Ovary (tissue), 3 donors: ENCODE measurements at regions not wholly inside any gene's neighbourhood (a gene's known extent, or its start where the extent isn't known, plus 50 kb on each side); places are given as distances from the start of the nearest gene placed in this dataset.

ENCODE experiments used
- CTCF ChIP-seq, 3 donors: fragments of 450-650 bp in 2 of 3; fragments of 200-600 bp in 1 of 3; IDR thresholded peaks; one replicate each; pipeline versions ENCODE4 v1.5.1 to v1.8.0; 2016 to 2022; ENCODE audit warnings: antibody characterized with exemption in 3 of 3, mild to moderate bottlenecking in 1 of 3
- EP300 ChIP-seq: sonication (generic); formaldehyde crosslinking; IDR thresholded peaks from one replicate; pipeline ENCODE4 v1.6.1; 2017; ENCODE audit warnings: antibody characterized with exemption
- donor health status: DM: no; HTN: no; CAD: no.

- TF ChIP-seq CTCF (IDR thresholded peaks at IDR 0.05) (no peak), EP300 (no peak)
These were observed 1541.1 kb upstream of the WWC1 start for GRCh38 chr5:166750376-166750775.
